GM12892 (cell line): ENCODE measurements at regions not wholly inside any gene's neighbourhood (a gene's known extent, or its start where the extent isn't known, plus 50 kb on each side); places are given as distances from the start of the nearest gene placed in this dataset.
"Not testable (repeated sequence)": the region's sequence is repeated elsewhere in the genome, so short reads cannot be mapped to it uniquely, and the experiment has no call there.

ENCODE experiments used
- DNase-seq: peaks from one replicate; pipeline ENCODE4 v3.0.0; 2011; ENCODE audit not compliant: insufficient read length
- FAIRE-seq: peaks from 2 replicates; lab custom pipeline; 2011; peaks lifted over from hg19 to GRCh38; lab: Jason Lieb, UNC
- POLR2A ChIP-seq: IDR thresholded peaks from 2 replicates; pipeline ENCODE4 v1.6.1; 2011; ENCODE audit warnings: low read depth, low read length, control low read depth
- POLR2AphosphoS5 ChIP-seq: IDR thresholded peaks from 2 replicates; pipeline ENCODE4 v1.6.1; 2011; ENCODE audit warnings: low read depth, low read length, control low read depth
- TAF1 ChIP-seq: IDR thresholded peaks from 2 replicates; pipeline ENCODE4 v1.6.1; 2011; ENCODE audit warnings: low read depth, mild to moderate bottlenecking, control low read depth, low read length, borderline replicate concordance

DNA sequence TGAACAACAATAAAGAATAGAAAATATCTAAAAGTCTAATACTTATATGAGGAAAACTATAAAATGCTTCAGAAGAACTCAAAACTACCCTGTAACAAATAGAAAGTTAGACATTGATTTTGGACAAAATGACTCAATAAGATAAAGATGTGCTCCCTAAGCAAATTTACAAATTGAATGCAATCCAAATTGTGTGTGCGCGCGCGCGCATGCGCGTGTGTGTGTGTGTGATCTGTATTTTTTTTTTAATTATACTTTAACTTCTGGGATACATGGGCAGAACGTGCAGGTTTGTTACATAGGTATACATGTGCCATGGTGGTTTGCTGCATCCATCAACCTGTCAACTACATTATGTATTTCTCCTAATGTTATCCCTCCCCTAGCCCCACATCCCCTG, 320.8 kb upstream of the INTU start:
- FAIRE-seq = no peak

GRCh38 chr4:127313767-127314166, 319.0 kb upstream of the INTU start:
- FAIRE-seq (no peak), DNase-seq (no peak)
- TF ChIP-seq POLR2AphosphoS5 (no peak), POLR2A (no peak), TAF1 (no peak)

More for the DNA sequence above, 320.8 kb upstream of the INTU start:
- DNase-seq = no peak
- TF ChIP-seq TAF1 (no peak), POLR2A (no peak), POLR2AphosphoS5 (no peak)

- DNase-seq (no peak), FAIRE-seq (no peak)
- no peak for TF ChIP-seq POLR2AphosphoS5
- TF ChIP-seq POLR2A = no peak
- TF ChIP-seq TAF1 = no peak
Observed at GRCh38 chr4:127327491-127327890, 305.3 kb upstream of the INTU start.

DNA sequence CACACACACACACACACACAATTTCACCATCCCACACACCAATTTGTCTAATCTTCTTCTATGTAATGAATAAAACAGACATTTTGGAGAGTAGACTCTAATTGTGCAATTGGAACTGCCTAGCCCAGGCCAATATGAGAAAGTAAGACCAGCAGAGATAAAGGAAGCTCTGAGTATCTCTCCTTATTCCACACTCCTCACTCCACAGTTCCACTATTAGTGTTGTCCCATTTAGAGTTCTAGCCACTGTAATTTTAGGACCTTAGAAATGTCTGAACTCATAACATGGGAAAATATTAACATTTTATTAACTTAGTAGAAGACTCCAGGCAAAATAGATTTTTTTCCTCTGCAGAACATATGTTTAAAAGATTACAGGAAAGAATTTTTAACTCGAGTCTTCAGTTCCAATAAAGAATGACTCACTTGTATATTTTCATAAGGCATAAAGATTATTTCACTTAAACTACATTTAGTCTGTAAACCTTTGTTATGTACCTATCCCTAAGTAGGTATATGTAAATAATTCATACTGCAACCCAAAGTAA, 297.6 kb upstream of the INTU start:
- no peak for TF ChIP-seq POLR2A
- TF ChIP-seq POLR2AphosphoS5 = no peak
- TF ChIP-seq TAF1 = no peak
- DNase-seq = no peak
- FAIRE-seq = no peak

GRCh38 chr4:127335732-127336131, 297.0 kb upstream of the INTU start:
- TF ChIP-seq POLR2A (no peak), TAF1 (no peak), POLR2AphosphoS5 (no peak)
- DNase-seq (no peak), FAIRE-seq (no peak)

DNA sequence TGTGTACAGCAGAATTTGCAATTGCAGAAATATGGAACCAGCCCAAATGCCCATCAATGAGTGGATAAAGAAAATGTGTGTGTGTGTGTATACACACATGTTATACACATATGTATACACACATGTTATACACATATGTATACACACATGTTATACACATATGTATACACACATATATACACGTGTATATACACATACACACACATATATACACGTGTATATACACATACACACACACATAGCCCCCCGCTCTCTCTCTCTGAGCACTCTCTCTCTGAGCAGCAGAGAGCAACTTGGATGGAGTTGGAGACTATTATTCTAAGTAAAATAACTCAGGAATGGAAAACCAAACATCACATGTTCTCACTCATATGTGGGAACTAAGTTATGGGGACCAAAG, 289.6 kb upstream of the INTU start:
- not testable (repeated sequence) for DNase-seq, FAIRE-seq

GRCh38 chr4:127344071-127344470, 288.7 kb upstream of the INTU start:
- no peak for FAIRE-seq
- TF ChIP-seq POLR2AphosphoS5 (no peak), TAF1 (no peak), POLR2A (no peak)
- no peak for DNase-seq

DNA sequence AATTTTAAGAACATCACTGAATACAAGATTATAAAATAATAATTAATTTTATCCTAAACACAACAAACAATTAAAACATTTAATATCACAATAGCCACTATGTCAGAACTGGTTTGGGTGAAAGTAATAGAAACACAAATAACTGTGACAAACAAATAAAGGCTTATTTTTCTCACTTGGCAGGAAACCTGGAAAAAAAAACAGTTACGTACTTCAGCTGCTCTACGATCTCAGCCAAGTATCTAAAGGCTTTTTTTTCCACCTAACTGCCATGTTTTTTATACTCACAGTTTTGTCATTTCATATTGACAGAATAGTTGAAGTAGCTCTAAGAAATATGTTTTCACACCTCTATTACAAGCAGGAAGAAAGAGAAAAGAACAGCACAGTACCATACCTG, 284.8 kb upstream of the INTU start:
- no peak for FAIRE-seq
- no peak for TF ChIP-seq TAF1
- TF ChIP-seq POLR2A = no peak
- TF ChIP-seq POLR2AphosphoS5 = no peak
- no peak for DNase-seq

DNA sequence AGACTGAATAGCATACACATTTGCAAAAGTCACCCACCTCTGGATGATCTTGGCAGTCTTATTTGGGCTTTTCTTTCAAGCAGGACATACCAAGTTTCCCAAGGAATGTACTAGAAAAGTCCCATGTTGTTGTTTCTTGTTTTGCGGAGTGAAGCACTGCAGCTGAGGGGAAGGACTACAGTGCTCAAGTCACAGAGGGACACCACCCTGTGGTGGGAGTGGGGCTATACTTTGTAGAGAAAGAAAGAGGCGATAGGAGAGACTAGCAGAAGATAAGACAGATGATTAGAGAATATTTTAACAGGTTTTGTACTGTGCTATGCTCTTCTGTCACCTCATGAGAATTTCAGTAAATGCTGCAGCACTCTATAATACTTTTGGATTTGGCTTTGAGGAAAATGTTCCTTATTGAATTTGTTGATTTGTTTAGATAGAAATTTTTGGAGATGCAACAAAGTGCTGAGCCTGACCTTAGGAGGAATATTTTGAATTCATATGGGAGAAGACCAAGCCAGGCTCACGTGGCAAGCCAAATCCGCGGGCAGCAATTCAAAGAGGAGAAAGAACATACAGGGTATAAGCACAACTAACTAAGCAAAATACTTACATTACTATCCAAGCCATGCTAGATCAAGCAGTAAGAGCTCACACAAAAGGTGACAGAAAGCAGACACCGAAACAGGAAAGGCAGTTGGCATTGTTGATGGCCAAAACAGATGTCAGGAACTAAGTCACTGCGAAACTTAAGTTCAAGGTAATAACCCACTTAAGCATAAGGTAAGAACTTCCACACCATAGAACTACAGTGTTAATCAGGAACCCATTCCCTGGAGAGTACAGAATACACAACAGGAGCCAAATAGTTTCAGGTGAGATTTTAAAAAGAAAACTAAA, 280.3 kb upstream of the INTU start:
- FAIRE-seq (no peak), DNase-seq (no peak)
- TF ChIP-seq TAF1 (no peak), POLR2A (no peak), POLR2AphosphoS5 (no peak)

DNA sequence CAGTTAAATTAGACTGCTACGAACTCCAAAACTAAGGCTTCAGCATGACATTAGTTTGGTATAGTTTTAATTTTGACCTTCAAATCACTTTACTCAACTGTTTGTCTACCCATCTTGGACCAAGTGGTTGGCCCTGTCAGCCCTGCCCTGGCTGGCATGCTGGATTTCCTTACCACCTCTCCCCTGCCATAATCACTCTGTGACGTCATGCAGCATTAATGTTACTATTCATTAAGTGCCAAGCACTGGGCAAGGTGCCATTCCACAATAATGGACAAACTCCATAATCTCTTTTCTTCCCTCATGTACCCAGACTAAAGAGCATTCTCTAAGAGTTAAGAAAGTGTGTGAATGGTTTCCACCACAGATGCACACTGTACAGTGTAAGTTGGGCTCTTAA, 277.0 kb upstream of the INTU start:
- no peak for DNase-seq
- FAIRE-seq = no peak
- no peak for TF ChIP-seq POLR2A
- TF ChIP-seq POLR2AphosphoS5 = no peak
- no peak for TF ChIP-seq TAF1

- FAIRE-seq (no peak), DNase-seq (no peak)
- no peak for TF ChIP-seq POLR2A
- TF ChIP-seq POLR2AphosphoS5 = no peak
- TF ChIP-seq TAF1 = no peak
Observed at GRCh38 chr4:127357765-127358164, 275.0 kb upstream of the INTU start.

DNA sequence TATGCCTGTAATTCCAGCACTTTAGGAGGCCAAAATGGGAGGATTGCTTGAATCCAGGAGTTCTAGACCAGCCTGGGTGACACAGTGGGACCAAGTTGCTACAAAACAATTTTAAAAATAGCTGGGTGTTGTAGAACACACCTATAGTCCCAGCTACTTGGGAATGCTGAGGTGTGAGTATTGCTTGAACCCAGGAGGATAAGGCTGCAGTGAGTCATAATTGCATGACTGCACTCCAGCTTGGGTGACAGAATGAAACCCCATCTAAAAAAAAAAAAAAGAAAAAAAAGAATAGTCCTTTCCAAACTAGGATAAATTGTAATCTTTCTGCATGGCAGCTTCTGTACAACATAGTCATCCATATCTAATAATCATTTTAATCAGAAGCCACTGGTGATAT, 270.1 kb upstream of the INTU start:
- DNase-seq = no peak
- no peak for FAIRE-seq
- TF ChIP-seq POLR2AphosphoS5 = no peak
